AG08395 (cell line): ENCODE measurements at regions not wholly inside any gene's neighbourhood (a gene's known extent, or its start where the extent isn't known, plus 50 kb on each side); places are given as distances from the start of the nearest gene placed in this dataset.

Experiments
- DNase-seq: peaks from one replicate; pipeline ENCODE4 v3.0.0; 2012; ENCODE audit warnings: mixed read lengths, low spot score

DNA sequence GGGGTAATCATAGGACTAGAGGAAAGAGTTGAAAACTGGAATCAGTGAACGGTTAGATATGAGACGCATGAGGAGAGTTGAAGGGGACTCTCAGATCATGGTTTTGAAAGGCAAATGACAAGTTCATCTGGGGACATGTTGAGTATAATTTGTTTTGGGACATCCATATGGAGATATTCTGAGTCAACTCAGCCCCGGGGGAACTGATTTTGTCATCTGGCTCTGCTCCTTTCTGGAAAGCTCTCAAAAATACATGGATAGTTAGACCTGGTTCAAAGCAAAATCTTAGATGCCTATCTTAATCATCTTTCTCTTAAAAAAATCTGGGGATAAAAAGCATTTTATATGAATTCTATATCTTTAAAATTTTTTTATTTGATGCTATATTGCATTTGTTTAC, 161.2 kb downstream of the SNX18 start:
- DNase-seq = no peak

DNA sequence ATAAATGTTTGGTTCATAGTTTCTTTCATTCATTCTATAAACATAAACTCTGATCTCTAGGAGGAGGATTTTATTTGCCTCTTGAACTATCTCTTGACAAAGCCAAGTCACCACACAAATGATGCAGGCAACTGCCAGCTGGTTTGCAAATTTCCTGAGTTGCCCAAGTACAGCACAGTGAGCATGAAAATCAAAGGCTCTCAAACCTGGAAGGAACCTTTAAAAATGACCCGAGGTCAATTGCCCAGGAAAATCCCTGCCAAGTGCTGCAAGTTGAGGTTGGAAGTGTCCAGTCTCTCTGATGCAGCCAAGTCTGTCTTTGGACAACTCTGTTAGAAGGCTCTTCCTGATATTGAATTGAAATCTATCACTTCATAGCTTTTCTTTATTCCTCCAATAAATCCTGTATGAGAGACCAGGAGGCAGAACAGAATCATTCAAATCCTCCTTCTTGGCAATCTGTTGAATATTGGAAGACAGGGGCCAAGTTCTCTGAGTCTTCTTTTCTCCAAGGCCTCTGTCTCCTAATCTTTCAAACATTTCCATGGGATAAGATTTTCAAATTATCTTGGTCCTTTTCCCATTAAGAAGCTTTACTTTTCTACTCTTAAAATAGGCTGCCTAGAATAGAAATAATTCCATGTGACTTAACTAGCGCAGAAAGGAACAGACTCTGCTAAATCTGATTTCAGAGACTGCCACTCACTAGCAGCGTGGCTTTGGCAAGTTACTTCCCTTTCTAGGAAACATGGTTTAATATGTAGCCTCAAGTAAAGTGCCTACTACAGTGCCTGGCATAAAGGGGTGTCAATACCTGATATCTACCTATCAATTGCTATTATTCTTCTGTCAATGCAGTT, 159.2 kb downstream of the SNX18 start:
- no peak for DNase-seq

DNA sequence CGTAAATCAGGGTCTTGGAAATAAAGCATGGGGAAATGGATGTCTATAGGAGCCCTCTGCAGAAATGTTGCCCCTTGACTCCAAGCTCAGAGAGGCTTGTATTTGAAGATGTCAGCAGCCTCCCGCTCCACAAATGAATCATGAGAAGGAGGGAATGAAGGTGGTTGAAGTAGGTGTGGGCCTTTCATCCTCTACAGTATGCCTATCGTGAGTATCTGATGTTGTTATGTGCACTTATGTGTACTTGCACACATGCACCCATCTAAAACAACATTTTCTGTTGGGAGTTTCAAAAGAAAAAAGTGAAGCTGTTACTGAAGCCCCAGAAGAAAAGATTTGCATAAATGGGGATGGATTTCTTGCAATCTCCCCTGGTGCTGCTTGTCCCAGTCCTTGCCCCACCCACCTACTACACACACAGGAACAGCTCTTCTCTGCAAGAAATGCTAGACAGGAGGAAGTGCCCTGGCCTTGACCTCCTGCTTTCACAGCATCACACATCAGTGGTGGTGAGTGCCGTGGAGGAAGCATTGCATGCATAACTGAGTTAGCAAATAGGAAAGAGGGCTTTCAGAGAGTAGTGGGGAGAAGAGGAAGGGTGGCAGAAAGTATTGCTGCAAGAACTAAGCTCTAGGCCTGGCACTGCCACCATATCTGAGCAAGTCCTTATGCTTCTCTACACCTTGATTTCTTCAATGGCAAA, 156.1 kb downstream of the SNX18 start:
- DNase-seq = no peak

DNA sequence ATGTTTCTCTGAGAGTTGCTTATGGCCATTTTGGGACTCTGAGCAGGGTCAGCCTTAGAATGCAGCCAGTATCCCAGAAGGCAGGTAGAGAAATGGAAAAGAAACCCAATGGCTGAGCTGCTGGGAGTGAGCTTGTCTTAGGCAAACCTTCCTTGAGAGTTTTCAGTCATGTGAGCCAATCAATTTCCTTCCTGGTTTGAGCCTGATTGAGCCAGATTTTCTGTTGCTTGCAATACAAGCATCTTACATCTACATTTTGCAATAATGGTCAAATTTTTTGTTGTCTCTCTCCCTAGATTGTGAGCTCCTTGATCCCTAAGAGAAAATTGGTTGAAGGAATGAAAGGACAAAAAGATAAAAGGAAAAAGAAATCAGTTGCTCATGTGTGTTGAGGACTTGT, 155.3 kb downstream of the SNX18 start:
- no peak for DNase-seq

DNA sequence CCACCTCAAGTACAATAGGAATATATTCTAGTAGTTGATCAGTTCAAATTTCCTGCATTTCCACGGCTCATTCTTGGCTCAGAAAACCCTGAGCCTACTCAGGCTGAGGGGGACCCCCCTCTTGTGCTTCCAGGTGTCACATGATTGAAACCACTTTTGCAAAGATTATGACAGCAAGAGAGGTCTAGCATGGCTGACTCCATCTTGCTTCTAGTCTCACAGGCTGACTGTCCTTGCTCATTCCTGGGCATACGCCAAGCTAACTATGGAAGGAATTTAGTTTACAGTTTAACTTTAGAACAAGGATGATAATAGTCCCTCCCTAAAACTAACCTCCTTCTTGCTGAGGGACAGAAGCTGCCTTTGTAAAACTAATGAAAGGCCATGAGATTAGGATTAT, 154.1 kb downstream of the SNX18 start:
- DNase-seq = no peak

DNA sequence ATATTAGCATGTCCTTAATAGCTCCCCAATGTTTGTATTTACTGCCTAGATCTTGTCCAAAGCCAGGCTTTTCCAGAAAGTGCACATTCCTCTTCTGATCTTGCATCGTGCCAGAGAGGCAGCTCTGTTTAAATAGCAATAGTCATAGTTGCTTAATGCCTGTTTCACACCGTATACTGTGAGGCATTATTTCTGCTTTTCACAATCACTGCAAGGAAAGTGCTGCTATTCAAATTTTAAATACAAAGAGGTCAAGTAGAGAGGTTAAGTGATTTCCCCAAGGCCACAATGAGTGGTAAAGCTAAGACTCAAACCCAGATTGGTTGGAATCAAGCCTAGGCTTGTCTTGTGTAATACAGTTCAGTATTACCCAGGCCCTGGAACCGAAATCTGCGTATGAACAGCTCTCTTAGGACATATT, 153.6 kb downstream of the SNX18 start:
- no peak for DNase-seq

DNA sequence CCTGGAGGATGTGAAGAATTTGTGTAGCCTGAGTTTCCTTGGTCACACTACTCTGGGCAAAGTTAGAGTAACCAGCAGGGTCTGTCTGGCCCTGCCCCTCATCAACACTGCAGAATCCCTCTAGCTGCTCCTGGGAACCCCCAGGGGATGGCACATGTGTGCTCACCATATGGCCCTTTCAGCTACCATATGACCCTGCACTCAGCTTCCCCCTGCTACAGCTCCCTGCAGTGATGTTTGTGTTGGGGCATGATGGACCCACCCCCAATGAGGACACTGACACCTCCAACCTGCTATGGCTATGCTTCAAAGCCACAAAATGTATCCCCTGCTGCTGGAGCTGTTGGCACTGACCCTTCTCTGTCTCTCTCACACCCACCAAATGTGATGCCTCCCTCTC, 152.7 kb downstream of the SNX18 start:
- DNase-seq = no peak

DNA sequence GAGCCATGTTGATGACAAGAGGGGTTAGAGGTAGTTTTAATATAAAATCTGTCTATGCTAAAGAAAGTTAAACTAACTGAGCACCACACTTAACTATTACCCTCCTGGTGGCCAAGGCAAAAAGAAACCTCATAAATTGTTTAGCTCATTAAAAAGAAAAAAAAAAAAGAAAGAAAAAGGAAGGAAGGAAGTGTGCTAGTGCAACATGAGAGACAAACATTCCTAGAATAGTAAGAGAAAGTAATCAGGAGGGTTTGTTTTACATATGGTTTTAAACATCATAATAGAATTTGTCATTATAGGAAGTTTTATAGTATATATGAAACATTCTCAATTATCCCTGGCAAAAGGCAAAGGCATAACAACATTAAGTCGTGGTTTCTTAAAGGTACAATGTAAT, 152.3 kb downstream of the SNX18 start:
- DNase-seq = no peak

DNA sequence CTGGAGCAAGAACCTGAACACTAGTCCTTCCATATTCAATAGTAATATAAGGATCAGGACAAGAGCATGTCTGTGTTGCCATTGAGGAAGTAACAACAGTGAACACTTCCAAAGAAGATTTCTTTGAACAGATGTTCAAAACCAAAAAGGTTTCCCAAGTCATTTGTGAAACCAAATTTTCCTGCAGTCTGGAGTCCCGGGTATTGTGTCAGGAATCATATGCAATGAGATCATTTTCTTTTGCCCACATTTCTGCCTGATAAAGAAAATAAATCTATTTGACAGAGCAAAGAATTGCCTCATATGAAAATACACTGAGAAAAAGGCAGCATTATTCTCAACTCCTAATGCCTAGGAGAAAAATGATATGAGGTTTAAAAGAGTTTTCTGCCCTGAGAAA, 151.7 kb downstream of the SNX18 start:
- no peak for DNase-seq

DNA sequence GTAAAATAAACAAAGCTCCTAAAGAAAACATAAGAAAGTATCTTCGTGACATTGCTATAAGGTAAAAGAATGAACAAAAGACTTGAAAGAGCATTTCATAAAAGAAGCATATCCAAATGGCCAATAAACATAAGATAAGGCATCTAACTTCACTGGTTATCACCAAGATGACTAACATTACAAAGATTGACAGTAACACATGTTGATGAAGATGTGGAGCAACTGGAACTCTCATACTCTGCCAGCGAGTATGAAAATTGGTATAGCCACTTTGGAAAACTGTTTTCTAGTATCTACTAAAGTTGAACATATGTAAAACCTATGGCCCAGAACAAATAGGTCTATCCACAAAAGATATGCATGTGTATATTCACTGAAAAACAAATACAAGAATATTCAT, 150.5 kb downstream of the SNX18 start:
- no peak for DNase-seq

DNA sequence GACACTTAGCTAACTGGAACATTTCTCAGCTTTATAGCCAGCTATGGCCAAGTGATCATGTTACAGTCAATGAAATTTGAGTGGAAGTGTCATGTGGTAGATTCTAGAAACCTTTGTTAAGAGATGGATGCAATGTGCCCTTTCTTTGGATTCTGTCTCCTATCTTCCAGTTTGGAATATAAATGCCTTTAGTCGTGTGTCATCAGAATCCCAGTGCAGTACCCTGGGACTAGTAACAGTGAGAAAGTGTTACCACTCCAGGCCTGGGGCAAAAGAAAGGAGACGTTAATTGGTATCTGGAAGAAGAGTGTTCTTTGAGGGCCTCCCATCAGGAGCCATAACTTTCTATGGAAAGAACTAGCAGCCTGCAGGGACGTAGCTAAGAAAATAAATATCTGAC, 149.6 kb downstream of the SNX18 start:
- no peak for DNase-seq

DNA sequence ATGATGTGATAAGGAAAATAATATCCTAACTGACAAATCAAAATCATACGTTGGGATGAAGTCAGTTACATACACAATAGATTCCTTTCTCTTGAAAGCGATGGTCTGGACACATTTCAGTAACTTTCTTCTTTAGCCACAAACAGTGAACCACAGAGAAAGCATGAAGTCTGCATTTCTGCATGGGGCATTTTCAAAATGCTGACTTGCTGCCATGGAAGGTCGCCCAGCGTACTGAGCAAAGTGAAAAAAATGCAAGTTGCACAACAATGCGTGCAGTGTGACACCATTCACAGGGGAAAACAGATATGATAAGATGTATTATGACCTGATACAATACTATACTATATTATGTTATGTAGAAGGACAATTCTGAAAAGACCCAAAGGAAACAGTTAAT, 146.3 kb downstream of the SNX18 start:
- DNase-seq = peak; percentile 83

DNA sequence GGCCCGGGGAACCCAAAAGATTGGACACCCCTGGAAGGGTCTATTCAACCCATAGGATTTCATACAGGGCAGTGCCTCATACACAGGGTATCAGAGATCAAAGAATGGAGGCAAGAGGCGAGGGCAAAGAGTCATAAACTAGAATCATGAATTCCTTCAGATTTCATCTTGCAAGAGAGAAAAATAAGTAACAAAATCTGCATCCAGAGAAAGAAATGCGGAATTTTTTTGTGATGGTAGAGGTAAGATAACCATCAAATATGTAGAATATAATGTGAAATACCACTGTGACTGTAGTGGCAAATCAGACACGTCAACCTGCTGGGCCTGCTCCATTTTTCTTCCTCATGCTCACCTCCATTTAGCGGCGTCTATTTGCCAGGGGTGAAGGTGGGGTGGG, 143.6 kb downstream of the SNX18 start:
- no peak for DNase-seq

DNA sequence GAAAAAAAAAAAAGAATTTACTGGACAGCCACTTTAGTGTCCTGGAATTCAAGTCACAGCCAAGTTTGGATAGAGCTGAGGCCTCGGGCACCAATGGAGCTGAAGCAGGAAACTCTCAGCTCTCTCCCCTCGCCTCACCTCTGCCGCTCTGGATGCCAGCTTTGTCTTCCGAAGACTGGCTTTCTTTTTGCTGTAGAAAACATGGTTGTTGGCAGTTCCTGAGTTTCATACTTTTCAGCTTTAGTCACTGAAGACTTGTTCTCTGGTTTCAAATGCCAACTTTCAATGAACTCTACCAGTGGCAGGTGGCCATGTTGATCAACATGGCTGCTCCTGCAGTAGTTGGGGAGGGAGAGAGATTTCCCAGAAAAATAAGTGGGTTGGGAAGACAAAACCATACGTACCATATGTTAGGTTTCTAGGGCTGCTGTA, 142.2 kb downstream of the SNX18 start:
- peak; percentile 43 for DNase-seq

DNA sequence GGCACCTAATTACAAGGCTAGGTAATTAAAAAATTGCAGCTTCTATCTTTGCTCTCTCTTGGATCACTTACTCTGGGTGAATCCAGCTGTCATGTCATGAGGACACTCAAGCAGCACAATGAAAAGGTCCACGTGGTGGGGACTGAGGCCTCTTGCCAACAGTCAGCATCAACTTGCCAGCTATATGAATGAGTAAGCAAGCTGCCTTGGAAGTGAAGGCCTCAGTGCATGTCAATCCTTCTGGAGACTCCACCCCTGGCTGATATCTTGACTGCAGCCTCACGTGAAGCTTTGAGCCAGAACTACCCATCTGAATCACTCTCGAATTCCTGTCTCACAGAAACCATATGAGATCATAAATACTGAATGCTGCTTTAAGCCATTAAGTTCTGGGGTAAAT, 140.5 kb downstream of the SNX18 start:
- DNase-seq = peak; percentile 79

DNA sequence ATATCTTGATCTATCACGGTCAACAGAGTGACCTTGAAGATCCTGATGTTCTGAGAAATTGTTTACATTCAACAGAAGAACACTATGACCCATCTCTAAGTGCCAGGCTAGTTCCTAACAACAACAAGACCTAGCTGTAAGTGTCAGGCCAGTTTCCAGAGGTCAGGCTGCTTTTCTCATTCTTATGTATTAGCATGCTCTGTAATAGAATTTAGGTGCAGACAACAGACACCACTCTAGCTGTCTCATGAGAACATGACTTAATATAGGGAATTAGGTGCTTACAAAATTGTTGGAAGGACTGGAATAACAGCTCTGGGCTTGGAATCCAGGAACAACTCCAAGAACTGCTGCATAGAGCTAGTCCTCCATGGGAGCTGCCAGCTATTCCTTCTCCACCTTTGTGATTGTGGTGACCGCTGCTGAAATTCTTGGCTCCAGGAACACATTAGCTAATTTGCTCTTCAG, 138.7 kb downstream of the SNX18 start:
- no peak for DNase-seq

DNA sequence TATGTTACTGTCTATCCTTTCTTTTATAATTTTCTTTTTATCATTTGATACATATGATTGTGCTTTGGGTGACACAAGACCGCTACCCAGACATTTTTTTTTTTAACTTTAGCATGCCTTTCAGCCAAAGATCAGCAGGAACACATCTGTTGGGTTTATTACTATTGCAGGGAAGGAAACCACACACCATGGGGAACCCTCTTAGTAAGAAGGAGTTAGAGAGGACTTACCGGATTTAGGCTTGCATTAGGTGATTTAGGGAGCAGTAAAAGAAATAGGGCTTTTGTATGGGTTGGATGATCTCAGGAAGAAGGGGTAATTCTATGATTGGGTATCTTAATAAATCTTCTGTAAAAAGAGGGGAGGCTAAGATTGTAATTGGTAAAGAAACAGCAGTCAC, 138.2 kb downstream of the SNX18 start:
- no peak for DNase-seq

DNA sequence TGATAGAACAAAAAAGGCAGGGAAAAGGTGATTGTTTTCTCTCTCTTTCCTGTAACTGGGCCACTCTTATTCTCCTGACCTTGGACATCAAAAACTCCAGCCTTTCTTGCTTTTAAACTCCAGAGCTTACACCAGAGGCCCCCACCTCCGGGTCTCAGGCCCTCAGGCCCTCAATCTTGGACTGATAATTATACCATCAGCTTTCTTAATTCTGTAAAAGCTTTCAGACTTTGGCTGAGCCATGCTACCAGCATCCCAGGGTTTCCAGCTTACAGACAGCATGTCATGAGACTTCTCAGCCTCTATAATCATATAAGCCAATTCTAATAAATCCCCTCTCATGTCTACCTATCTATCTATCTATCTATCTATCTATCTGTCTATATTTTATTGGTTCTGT, 137.7 kb downstream of the SNX18 start:
- DNase-seq = no peak

DNA sequence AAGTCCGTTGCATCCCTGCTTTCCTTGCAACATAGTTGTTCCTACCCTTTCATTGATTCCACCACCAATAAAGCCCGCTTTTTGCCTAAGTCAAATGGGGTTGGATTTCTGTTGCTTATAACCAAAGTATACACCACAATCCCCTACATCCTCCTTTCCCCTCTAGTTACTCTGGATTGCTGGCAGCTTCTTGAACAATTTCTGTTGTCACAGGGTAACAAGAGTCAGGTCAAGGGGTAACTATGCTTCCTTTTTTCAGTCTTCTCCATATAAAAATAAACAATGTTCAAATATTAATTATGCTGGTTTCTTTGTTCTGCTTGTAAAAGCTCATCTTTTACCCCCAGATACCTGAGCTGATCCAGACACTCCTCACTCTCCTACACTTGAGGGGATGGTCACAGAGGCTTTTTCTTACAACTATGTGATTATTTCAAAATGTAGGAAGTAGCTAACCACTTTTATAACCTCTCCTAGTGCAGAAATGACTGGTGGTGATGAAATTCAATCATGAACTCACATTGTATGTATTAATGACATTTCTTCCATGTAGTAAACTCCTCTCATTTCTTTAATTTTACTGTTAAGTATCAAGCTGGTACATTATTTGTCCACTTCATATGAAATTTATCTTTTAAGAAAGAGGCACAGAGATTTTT, 136.5 kb downstream of the SNX18 start:
- DNase-seq = no peak

DNA sequence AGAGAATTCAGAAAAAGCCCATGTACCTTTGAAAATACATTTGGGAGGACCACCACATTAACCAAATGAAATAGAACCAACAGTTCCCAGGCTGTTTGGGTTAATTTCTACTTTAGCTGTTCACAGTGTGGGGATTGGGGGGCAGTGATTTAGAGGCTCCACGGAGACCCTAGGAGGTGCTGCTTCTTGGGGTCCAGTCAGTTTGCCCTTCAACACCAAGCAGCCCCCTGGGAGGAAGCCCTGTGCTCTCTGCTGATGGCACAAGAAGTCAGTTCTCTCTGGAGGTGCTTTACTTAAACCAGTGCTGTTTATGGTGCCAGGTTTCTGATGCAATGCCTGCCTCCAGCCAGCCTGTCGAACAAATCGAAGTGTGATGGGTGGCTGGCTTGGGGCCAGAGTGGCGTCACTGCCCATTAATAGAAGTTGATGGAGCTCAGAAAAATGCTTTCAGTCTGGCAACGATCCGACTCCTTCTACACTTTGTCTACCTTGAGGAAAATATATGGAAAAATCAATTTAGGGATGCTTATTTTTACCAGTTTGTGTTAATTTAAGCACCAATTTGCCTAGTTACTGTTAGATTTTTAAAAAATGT, 134.0 kb downstream of the SNX18 start:
- no peak for DNase-seq

DNA sequence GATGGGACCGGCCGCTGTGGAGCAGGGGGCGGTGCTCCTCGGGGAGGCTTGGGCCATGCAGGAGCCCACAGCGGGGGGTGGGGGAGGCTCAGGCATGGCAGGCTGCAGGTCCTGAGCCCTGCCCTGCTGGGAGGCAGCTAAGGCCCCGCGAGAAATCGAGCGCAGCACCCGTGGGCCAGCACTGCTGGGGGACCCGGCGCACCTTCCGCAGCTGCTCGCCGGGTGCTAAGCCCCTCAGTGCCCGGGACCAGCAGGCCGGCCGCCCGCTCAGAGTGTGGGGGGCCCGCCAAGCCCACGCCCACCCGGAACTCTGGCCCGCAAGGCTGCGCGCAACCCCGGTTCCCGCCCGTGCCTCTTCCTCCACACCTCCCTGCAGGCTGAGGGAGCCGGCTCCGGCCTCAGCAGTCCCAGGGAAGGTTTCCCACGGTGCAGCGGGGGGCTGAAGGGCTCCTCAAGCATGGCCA, 131.5 kb downstream of the SNX18 start:
- no peak for DNase-seq

DNA sequence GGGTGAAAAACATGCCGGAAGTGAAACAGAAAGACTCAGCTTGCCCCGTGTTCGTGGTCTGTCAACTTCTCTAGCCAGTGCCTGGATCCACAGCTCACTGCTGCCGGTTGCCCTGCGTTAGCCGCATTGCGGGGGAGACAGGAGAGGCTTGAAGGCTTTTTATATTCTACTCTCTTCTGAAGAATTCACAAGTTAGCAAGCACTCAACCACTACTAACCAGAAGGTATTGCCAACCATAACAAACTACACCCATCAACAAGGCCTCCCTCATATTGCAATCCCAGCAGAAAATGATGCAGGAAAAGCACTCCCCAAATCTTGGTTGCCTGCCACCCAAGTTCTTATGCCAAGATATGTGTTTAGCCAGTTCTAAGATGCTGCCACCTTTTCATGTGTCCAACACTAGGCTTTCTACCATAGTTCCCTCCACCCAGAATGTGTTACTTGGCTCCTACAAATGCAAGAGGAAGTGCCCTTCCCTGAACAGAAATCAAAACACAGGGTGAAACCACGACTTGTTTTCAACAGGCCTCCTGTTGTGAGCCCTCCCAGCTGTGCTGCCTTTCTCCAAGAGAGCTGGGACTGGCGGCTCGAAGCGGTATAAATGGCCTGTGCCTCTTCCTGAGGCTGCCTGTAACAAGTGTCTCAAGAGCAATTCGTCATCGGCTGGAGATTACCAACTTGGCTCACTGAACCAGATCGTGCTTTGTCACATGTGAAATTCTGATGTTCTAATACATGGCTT, 129.0 kb downstream of the SNX18 start:
- DNase-seq = peak; percentile 36
